ENCODE measurements at regions not wholly inside any gene's neighbourhood (a gene's known extent, or its start where the extent isn't known, plus 50 kb on each side); places are given as distances from the start of the nearest gene placed in this dataset.

DNA sequence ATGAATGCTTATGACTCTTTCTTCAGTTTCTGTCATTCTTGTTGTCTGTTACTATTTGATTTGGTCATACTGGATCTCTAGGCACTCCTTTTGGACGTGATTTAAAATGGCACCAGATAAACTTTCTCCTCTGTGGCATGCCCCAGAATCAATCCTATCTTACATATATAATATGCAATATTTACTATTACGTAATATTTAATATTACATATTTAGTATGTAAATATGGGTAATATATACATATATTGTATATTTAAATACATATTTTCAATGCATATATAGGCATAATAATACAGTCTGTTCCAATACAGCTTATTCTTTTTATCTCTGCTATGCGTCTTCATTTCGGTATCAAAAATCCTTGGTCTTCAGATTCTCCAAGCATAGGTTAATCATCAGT is 104.4 kb upstream of the PRR20A start:
- TF ChIP-seq GATA2 (IDR thresholded peaks at IDR 0.05; ENCODE audit: insufficient read depth, insufficient read length, low read depth, low read length) = no peak
- no peak for TF ChIP-seq POLR2AphosphoS5 (IDR thresholded peaks at IDR 0.05; ENCODE audit: insufficient read depth, low read depth, low read length)
- TF ChIP-seq, protein P1, sequence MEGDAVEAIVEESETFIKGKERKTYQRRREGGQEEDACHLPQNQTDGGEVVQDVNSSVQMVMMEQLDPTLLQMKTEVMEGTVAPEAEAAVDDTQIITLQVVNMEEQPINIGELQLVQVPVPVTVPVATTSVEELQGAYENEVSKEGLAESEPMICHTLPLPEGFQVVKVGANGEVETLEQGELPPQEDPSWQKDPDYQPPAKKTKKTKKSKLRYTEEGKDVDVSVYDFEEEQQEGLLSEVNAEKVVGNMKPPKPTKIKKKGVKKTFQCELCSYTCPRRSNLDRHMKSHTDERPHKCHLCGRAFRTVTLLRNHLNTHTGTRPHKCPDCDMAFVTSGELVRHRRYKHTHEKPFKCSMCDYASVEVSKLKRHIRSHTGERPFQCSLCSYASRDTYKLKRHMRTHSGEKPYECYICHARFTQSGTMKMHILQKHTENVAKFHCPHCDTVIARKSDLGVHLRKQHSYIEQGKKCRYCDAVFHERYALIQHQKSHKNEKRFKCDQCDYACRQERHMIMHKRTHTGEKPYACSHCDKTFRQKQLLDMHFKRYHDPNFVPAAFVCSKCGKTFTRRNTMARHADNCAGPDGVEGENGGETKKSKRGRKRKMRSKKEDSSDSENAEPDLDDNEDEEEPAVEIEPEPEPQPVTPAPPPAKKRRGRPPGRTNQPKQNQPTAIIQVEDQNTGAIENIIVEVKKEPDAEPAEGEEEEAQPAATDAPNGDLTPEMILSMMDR (IDR thresholded peaks at IDR 0.05; ENCODE audit: extremely low read depth in 1 of 2, insufficient read depth in 1 of 2, low read depth in 1 of 2, low read length in 2 of 2) = no peak
- TF ChIP-seq POLR2A (IDR thresholded peaks at IDR 0.05; ENCODE audit: low read depth, low read length) = no peak
- TF ChIP-seq EZH2 (IDR thresholded peaks at IDR 0.05; ENCODE audit: borderline replicate concordance, low read depth, low read length, severe bottlenecking) = no peak
- TF ChIP-seq MYC (IDR thresholded peaks at IDR 0.05; ENCODE audit: low read depth, low read length) = no peak
- TF ChIP-seq, protein P2, sequence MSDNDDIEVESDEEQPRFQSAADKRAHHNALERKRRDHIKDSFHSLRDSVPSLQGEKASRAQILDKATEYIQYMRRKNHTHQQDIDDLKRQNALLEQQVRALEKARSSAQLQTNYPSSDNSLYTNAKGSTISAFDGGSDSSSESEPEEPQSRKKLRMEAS (IDR thresholded peaks at IDR 0.05; ENCODE audit: insufficient read depth, insufficient read length) = no peak
- no peak for TF ChIP-seq FOS (IDR thresholded peaks at IDR 0.05; ENCODE audit: borderline replicate concordance, insufficient read depth, low read length)
